NCI-H510A treated with DMSO at 0.1 percent for 48 hours (cell line): ENCODE measurements at regions not wholly inside any gene's neighbourhood (a gene's known extent, or its start where the extent isn't known, plus 50 kb on each side); places are given as distances from the start of the nearest gene placed in this dataset.

Experiments
- DNase-seq: peaks from one replicate; lab custom pipeline; 2025; lab: John Stamatoyannopoulos, UW

DNA sequence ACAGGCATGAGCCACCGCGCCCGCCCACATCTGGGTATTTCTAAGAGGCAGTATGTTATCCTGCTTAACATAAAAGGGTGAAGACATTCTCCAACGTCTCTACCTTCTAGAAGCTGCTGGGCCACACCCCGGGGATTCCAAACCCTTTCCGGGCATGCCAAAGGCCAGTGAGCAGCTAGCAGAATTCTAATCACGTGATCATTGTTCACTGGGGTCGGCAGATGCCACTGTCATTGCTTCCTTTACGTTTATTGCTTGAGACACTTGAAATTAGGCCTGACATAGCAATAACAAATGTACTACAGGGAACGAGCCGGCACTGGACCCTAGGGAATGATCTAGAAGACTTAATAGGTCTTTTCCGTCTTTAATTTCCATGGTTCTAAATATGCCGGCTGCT, 141.2 kb upstream of the ZFHX3 start:
- no peak for DNase-seq

DNA sequence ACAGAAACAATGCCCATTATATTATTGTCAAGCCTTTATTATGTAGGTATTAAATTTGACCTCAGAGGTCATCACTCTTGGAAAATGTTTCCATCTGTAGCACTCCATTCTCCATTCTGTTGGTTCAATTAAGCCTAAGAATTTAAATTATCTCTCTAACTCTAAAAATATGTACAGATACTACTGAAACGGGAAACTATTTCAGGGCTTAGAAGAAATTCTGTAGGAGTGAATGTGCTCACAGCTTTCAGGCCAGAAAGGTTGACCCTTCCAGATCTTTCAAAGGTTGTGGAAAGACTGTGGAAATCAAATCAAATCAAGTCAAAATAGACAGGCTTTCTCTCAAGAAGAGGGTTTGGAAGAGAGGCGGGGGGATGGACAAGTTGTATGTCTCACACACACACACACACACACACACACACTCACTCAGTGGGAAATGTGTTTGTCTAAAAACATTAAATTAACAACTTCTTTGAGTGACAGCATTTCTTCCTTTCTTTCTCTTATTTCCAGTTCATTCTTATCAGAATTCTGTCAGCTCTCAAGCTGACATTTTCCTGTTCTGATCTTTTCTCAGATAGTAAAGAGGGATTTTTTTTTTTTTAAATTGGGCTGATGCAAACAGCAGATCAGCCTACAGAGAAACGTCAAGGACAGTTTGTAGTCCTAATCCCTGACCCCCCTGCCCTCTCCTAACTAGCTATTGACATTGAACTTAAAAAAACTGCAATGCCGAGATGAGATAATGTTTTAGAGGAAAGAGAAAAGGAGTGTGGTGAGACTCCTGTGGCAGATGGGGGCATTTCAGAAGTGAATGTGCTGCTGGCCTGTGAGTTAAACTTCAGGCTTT, 139.0 kb upstream of the ZFHX3 start:
- no peak for DNase-seq

DNA sequence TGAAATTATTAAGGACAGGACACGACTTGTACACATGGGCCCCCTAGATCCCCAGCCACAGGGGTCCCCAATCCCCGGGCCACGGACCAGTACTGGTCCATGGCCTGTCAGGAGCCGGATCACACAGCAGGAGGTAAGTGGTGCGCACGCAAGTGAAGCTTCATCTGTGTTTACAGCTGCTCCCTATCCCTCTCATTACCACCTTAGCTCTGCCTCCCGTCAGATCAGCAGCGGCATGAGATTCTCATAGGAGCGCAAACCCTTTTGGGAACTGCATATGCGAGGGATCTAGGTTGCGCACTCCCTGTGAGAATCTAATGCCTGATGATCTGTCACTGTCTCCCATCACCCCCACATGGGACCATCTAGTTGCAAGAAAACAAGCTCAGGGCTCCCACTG, 137.8 kb upstream of the ZFHX3 start:
- no peak for DNase-seq

DNA sequence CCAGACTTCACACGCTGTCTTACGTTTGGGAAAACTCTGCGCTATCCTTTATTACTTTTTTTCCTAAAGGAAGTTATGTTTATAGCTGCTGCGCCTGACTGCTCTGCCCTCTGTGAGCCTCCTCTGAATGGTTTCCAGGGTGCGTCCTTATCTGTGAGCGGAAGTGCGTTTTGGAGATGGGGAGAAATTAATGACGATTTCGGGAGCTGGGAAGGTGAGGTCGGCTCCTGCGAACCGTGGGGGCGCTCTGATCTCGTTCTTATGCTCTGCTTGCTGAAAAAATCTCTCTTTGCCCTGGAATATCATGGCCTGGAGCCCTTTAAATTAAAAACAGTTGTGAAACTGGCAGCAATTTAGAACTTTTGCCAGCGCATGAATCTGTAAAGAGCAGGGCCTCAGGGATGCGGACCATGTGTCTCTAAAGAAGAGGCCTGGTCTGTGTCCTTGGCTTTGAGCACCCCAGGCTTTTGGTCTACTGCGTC, 135.7 kb upstream of the ZFHX3 start:
- no peak for DNase-seq

DNA sequence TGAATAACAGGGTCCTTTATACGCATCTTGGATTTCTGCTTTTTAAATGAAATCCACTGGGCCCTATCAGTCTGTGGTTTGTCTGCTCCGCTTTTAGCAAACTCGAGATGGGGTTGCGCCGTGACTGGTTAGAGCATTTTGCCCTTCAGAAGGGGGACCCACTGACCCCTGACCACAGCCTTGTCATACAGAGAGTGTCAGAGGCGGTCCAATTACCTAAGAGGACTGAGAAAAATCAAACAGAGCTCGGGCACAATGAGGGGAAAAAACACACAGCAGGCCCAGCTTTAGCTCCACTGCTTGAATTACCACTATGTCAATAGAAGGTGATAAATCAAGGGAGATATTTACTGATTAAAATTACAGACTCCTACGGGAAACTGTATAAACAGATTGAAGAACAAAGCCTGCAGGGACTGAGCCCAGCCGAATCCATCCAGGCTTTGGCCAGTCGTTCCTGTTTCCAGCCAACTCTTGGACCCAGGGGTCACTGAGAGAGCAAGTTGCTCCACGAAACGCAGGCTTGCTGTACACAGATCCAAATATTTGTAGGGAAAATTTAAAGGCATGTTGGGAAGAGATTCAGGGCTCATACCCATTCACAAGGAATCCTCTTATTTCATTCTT, 131.9 kb upstream of the ZFHX3 start:
- peak; percentile 19 for DNase-seq

DNA sequence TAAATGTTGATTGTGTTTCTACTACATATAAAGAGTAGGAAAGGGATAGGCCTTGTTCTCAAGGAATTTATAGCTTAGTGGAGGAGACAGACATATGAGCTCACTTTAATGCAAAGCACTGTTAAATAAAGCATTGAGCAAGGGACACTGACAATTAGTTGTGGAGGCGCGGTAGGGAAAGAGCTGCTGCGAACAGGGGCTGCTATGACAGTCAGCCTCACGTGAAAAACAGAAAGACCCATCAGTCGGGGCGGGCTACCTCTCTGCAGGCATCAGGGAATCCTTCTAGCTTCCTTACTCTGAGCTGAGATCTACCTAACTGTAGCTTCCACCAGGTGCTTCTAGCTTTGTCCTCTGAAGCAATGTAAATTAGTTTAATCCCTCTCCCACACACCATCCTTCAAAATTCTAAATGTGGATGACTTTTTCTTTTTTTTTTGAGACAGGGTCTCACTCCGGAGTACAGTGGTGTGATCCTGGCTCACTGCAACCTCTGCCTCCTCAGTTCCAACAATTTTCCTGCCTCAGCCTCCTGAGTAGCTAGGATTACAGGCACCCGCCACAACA, 129.9 kb upstream of the ZFHX3 start:
- no peak for DNase-seq

DNA sequence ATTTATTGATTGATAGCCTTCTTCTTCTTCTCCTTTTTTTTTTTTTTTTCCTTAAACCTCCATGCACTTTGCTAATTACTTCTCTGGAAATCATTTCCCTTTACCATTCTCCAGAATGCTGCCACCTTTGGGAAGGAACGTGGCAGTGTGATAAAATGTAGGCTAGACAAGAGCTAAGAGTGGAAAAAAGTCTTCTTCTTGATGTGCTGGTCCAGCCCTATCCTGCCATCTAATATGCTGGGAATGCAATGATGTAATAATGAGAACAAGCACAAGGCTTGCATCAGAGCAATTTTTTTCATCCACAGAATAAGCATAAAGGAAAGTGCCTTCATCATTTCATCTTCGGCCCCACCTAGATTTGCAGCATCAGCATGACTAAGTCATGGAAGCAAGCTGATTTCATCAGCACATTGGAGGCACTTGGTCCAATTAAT, 128.7 kb upstream of the ZFHX3 start:
- no peak for DNase-seq

DNA sequence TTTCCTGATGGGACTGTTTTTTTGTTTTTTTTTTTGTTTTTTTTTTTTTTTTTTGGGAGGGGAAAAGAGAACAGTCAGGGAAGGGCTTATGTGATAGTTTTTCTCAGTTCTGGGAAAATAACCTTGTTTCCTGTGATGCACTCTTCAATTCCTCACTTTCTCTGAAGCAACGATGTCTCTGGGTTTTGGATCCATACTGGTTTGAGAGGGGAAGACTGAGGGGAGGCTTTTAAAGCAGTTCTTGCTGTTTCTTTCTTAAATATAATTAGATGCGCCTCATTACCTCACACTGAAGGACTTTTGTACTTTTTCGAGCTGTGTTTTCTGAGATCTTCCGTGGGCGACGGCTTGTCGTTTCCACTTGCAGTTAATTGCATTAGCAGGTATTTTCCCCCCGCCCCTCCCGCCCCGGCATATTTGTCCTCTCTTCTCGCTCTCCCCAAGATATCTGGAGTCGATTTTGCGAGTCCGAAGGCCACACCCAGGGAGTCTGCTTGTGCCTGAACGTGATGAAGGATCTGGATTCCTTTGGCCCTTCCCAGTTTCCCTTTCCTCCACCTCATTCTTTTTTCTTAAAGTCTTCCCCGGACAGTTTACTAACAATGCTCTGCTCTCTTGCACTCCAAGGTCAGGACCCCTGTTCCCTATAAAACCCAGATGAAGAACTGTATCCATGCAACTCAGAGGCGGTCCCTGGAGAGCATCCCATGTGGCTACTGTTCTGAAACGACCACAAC, 125.2 kb upstream of the ZFHX3 start:
- no peak for DNase-seq

DNA sequence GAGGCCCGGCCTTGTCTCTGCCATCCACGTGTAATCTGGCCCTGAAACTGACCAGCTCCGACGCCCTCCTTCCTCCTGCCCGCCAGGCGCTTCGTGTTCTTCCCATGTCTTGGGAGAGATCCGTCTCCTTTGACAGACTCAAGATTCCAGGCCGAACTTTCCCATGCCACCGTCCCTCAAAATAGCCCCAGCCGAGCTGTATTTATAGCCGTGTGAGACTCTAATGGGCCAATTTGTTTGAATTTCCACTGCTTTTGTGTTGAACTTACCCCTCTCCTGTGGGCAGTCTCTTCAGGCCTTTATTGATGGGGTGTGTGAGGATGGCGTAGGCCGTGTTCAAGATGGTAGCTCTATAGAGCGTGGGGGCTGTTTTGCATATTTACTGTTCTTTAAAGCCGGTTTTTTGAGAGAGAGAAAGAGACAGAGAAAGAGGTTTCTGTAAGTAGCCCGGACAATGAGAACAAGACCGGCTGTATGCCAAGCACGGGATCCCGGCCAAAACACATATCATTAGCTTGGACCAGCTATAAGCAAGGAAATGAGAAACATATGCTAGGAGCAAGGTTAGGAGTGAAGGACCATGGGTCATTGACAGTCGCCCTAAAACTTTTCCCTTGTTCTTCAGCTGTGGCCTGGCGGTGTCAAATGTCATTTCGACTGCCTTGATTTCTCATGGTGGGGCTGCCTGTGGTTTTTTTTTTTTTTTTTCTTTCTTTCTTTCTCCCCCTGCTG, 124.5 kb upstream of the ZFHX3 start:
- DNase-seq: peak; percentile 14

DNA sequence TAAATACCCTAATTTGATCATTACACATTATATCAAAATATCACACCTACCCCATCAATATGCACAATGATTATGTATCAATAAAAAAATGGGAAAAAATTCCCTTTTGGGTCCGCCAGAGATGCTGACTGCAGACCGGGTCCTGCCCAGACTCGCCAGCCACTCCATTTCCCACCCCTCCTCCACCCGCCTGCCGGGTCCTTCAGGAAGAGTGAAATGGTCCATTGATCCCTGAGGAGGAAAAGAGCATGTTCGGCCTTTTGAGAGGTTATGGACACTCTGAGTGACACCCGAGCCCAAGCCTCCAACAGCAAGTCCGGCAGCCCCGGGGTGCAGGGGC, 123.9 kb upstream of the ZFHX3 start:
- no peak for DNase-seq

DNA sequence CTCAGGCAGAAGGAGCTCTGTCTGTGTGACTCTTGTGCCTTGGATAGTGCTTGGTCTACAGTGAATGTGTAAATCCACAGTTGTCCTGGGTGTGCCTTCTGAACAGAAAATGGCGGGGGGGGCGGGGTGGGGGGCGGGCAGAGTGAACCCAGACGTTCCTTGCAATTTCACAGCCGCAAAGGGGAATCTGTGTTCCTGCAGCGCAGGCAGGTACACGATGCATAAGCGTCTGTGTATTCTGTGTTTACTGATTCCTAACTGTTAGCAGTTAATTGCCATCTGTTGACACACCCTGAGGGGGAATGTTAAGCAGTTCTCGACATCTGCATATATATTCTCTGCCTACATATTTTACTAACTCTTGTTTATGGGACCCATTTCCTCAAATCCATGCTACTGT, 123.5 kb upstream of the ZFHX3 start:
- DNase-seq: no peak

DNA sequence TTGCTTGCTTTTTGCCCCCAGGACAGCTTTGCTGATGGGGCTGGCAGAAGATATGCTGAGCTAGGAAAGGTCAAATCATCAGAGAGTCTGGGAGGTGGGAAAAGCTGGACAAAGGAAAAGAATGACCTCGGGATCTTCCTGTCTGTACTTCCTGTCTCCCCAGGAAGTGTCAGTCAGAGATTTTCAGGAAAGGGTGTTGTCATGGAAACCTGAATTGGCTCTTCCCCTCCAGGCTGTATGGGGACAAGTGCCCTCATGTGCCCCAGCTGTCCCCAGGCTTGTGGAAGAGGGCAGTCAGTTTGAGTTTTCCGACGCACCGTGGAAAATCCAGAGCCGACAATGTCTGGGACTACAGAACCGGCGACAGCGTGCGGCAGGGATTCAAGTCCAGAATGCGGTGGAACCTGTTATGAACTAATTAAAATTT, 122.7 kb upstream of the ZFHX3 start:
- DNase-seq: no peak

DNA sequence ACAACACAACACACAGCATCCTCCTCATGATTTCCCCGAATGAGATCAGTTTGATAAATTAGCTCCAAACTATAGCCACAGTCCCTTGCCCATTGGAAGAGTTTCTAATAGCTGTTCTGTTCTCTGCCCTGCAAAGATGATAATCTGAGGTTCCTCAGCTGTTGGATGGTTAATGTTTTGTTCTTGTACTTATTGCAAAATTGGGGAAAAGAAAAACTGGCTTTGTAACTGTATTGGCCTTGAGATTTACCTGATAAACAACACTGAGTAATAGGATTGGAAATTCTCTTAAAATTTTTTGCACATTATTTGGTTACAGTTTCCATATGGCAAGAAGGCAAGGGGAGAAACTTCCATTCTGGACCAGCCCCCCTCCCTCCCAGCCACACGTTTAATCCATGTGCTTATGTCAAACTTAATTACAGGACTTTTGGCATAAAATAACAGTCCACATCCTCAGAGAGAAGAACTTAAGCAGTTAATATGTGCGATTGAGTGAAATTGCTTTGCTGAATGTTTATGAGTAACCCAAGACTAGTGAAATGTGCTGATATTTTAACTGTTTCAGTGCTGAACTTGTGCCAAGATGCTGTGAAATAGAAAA, 119.1 kb upstream of the ZFHX3 start:
- no peak for DNase-seq

DNA sequence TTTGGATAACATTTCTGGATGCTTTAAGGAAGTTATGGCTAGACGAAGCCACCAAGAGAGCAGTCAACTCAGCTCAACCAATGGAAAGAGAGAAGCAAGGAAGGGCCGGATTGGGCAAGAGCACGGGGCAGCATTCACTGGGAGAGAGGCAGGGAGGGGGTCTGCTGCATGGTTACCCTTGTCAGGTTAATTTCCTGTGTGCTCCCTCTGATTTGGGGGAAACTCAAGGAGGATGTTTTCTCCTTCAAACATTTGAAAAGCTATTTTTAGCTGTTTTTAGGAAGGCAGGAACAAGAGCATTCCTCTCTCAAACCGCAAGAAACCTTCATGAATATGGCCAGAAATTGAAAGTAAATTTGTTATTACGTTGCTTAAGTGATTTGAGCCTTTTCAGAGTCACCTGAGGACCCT, 118.5 kb upstream of the ZFHX3 start:
- DNase-seq: no peak

DNA sequence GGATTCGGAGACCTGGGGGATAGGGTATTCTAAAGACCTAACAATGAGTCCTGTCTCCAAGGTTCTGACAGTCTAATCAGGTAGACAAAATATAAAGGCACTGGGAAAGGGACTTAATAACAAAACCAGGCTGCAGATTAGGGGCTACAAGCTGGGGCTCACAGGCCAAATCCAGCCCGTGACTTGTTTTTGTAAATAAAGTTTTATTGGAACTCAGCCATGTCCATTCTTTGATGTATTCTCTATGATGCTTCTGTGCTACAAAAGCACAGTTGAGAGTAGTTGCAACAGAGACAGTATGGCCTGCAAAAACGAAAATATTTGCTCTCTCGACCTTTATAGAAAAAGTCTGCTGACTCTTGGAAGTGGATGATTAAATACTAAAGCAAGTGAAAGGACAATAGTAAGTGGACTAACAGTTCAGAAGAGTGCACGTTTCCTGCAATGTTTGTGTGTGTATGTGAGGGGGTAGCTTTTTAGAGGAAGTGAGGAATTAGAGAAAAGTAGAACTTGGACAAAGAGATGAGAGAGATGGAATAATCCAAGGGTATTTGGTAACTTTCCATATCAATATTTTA, 115.4 kb upstream of the ZFHX3 start:
- DNase-seq: no peak

DNA sequence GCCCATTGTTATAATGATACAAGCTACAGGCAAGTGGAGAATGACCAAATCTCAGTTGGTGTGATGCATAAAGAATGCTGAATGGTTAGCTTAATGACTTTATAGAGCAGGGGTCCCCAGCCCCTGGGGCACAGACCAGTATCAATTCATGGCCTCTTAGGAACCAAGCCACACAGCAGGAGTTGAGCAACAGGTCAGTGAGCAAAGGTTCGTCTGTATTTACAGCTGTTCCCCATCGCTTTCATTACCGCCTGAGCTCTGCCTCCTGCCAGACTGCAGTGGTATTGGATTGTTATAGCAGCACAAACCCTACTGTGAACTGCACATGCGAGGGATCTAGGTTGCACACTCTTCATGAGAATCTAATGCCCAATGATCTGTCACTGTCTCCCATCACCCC, 114.0 kb upstream of the ZFHX3 start:
- no peak for DNase-seq

DNA sequence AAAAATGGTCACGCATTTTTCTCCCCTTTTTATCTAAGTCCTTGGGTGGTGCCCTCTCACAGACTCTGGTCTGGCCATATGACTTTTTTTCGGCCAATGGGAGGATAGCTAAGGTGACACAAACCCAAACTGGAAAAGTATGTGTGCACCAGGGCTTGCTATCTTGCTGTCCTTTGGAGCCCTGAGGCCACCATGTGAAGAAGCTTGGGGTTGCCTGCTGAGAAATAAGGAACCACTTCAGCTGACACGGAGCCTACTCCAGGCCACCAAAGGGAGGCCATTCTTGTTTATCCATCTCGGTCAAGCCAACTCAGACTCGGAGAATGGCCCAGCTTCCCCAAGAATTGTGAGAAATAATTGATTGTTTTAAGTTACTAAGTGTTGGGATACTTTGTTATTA, 111.4 kb upstream of the ZFHX3 start:
- no peak for DNase-seq

DNA sequence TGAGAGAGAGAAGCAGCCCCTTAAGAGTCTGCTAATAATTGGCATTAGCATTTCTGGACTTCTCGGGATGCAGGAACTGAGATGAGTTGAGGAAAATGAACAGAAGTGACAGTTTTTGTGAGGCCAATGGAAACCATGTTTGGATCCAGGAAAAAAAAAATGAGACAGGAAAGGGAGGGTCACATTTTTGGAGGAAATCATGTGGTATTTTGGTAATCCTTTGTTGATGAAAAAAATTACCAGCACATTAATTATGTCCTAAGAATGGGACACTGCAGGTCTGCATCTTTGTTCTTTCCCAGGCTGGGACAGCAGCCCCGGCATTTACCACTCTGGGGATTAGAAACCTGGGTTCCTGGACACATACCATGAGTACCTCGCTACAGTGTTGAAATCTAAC, 109.9 kb upstream of the ZFHX3 start:
- no peak for DNase-seq

DNA sequence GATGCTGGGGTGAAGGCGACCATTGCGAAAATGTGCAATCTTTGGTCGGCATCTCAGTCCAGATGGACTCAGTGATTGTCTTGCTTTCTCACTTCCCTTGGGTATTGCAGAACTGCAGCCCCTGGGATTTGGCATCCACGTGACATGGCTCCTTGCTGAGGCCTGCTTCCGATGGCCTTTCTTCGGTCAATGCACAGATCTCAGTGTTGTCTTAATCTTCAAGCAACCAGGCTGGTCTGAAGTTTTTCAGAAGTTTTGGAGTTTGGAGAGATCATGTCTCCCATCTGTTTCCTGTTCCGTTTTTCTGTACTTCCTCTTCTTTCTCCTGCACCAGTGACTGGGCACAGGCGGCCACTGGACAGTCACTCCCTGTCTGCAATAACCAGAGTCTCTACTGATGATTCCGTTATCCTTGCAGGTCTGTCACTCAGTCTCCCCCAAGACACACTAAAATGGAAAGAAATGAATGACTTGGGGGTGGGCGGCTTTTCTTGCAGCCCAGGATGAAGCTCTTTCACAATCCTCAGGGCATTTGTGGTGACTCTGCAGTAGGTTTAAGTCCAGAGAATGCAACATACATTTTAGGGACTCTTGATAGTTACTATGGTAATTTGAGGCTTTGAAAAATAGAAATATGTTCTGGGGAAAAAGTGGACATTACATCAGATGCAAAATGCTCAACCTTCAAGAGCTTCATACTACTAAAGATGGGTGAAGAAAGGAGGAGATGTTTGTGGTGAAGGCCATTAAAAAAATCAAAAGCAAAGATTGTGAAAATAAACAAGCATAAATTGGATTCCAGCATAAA, 106.3 kb upstream of the ZFHX3 start:
- DNase-seq: no peak

DNA sequence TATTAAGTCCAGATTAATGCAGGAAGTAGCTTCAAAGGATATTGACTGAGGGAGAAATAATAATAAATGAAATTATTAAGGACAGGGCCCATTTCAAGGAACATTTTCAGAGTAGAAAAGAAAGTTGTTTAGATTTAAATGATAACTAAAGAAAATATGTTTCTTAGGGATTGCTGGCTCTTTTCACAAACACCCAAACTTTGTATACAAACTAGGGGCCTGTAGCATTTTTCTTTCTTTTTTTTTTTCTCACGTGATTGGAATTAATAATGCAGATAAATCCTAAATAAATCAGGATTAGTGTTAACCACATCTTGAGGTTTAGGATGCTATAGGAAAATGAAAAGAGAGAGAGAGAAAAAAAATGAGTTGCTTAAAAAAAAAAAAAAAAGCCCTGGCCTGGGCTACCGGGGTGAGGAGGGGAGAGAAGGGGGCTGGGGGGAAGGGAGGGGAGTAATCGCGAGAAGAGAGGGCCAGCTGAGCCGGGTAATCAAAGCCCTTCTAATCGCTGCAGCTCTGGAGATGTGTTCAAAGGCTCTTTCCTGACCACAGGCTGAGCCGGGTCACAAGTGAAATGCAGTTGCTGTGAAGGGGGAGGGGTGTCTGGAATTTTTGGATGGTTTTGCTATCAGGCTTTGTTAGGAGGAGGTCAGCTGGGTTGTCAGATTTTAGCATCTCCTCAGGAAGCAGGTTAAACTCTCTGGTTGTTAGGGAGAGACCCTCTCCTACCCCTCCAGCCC, 104.6 kb upstream of the ZFHX3 start:
- peak; percentile 12 for DNase-seq
